Spleen (tissue), 11 donors: ENCODE measurements at regions not wholly inside any gene's neighbourhood (a gene's known extent, or its start where the extent isn't known, plus 50 kb on each side); places are given as distances from the start of the nearest gene placed in this dataset.

ENCODE experiments used
- DNase-seq: peaks from one replicate; pipeline ENCODE4 v3.0.0-alpha.2; 2020
- H3K27ac ChIP-seq, 8 donors: fragments of 200-600 bp; sonication (generic) in 7 of 8; 1 replicate in 4 of 8; 2 replicates in 4 of 8; pipeline versions ENCODE4 v1.5.0 to v1.8.0; 2016 to 2021; ENCODE audit warnings: inconsistent platforms in 4 of 8, mild to moderate bottlenecking in 4 of 8, moderate library complexity in 1 of 8
- H3K27me3 ChIP-seq, 7 donors: fragments of 200-600 bp; sonication (generic) in 6 of 7; replicated peaks in 1 of 7; 1 replicate in 4 of 7; 2 replicates in 3 of 7; pipeline versions ENCODE4 v1.5.0 to v1.8.0; 2016 to 2021; ENCODE audit warnings: inconsistent platforms in 3 of 7, mild to moderate bottlenecking in 1 of 7
- H3K36me3 ChIP-seq, 6 donors: fragments of 200-600 bp; sonication (generic) in 5 of 6; 1 replicate in 4 of 6; 2 replicates in 2 of 6; pipeline versions ENCODE4 v1.5.0 to v1.8.0; 2016 to 2021; ENCODE audit warnings: inconsistent platforms in 2 of 6
- H3K4me1 ChIP-seq, 6 donors: fragments of 200-600 bp; sonication (generic) in 5 of 6; 1 replicate in 3 of 6; 2 replicates in 3 of 6; pipeline versions ENCODE4 v1.5.0 to v1.8.0; 2016 to 2021; ENCODE audit warnings: inconsistent platforms in 3 of 6
- H3K4me3 ChIP-seq, 8 donors: fragments of 200-600 bp; sonication (generic) in 7 of 8; 1 replicate in 4 of 8; 2 replicates in 4 of 8; pipeline versions ENCODE4 v1.5.0 to v1.8.0; 2016 to 2021; ENCODE audit warnings: inconsistent platforms in 4 of 8, mild to moderate bottlenecking in 4 of 8, moderate library complexity in 2 of 8
- H3K9me3 ChIP-seq, 8 donors: fragments of 200-600 bp; sonication (generic) in 7 of 8; 1 replicate in 4 of 8; 2 replicates in 4 of 8; pipeline versions ENCODE4 v1.5.0 to v1.8.0; 2016 to 2021; ENCODE audit warnings: inconsistent platforms in 4 of 8
- POLR2A ChIP-seq, 3 donors: fragments of 450-650 bp; IDR thresholded peaks; one replicate each; pipeline ENCODE4 v1.5.1; 2017; ENCODE audit warnings: antibody characterized with exemption in 3 of 3, mild to moderate bottlenecking in 1 of 3
- POLR2AphosphoS5 ChIP-seq, 3 donors: sonication (generic); formaldehyde crosslinking; IDR thresholded peaks; one replicate each; pipeline ENCODE4 v1.5.1; 2017; ENCODE audit warnings: antibody characterized with exemption in 3 of 3
- WGBS, 5 donors: extraction: QIAGEN DNeasy Blood & Tissue Kit in 3 of 5; methylation state at CpG; one replicate each; pipeline versions ENCODE4 v1.1.5 to v1.1.7; 2013 to 2018; 5-methylcytosine and 5-hydroxymethylcytosine counted together
- intact Hi-C: fragments of 100-400 bp; cut with DNase I; formaldehyde crosslinking; loops from one replicate; pipeline ENCODE4 v1.15.0; 2023; ENCODE audit warnings: low total_unique reads
- TF ChIP-seq, protein P1 (sequence below), 11 experiments: fragments of 200-600 bp in 7 of 11; fragments of 450-650 bp in 4 of 11; sonication (generic) in 4 of 11; IDR thresholded peaks in 8 of 11; conservative IDR thresholded peaks in 3 of 11; 1 replicate in 7 of 11; 2 replicates in 4 of 11; pipeline versions ENCODE4 v1.4.0 to v1.8.0; 2016 to 2021; ENCODE audit warnings: antibody characterized with exemption in 11 of 11, inconsistent platforms in 4 of 11, mild to moderate bottlenecking in 1 of 11
- donor health status: healthy with polysubstance abuse.
- donor health status: DM: no; HTN: no; CAD: no; lungs with moderate emphysema.
- donor health status: DM: no; HTN: no; CAD: no.
- donor health status: Bipolar disorder and iron deficiency.
- donor health status: healthy.
- donor health status: DM: no; HTN: no; CAD: no.
- donor health status: DM: yes; HTN: yes; CAD: no.

- Histone ChIP-seq H3K27ac (no peak overlapping the region), H3K4me1 (no peaks in the 10 kb centered on the region), H3K27me3 (no peaks in the 10 kb centered on the region), H3K36me3 (no peaks in the 10 kb centered on the region), H3K9me3 (no peaks in the 10 kb centered on the region), H3K4me3 (no peak overlapping the region)
- intact Hi-C loops: no loop called here
- no peak for TF ChIP-seq POLR2AphosphoS5 (IDR thresholded peaks at IDR 0.05)
- TF ChIP-seq, protein P1, sequence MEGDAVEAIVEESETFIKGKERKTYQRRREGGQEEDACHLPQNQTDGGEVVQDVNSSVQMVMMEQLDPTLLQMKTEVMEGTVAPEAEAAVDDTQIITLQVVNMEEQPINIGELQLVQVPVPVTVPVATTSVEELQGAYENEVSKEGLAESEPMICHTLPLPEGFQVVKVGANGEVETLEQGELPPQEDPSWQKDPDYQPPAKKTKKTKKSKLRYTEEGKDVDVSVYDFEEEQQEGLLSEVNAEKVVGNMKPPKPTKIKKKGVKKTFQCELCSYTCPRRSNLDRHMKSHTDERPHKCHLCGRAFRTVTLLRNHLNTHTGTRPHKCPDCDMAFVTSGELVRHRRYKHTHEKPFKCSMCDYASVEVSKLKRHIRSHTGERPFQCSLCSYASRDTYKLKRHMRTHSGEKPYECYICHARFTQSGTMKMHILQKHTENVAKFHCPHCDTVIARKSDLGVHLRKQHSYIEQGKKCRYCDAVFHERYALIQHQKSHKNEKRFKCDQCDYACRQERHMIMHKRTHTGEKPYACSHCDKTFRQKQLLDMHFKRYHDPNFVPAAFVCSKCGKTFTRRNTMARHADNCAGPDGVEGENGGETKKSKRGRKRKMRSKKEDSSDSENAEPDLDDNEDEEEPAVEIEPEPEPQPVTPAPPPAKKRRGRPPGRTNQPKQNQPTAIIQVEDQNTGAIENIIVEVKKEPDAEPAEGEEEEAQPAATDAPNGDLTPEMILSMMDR (IDR thresholded peaks at IDR 0.05 in 8 of 11, conservative IDR thresholded peaks at IDR 0.05 in 3 of 11): no peak
- no peak for TF ChIP-seq POLR2A (IDR thresholded peaks at IDR 0.05)
- 72 to 85% (median 76%) methylated on average over 5 of the region's 5 CpGs for WGBS, 5 donors
- DNase-seq: no peak
Measured at GRCh38 chrX:4925911-4926310, 1212.5 kb upstream of the PRKX start.

DNA sequence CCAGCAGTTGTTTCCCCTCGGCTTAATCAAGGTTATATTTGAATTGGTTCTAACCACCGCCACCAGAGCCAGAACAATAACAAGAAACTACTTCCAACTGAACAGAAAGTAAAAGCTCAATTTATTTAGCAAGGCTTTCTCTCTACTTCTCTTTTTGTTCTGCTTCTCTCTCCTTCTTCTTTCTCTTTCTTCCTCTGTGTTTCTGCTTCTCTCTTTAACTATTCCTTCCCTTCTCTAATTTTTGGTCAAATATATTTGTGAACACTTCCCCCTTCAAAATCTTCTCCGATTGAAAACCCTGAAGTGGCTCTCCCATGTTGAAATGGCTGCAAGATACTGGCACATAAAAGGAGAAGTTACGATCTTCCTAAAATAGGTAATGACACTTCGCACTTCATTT, 1195.9 kb upstream of the PRKX start:
- Histone ChIP-seq H3K4me1 (no peaks in the 10 kb centered on the region), H3K27me3 (no peaks in the 10 kb centered on the region), H3K4me3 (peak overlapping the region in 1 of 8 donors; percentile 24), H3K27ac (peak overlapping the region in 5 of 8 donors; percentile 12 to 67 (median 46)), H3K9me3 (no peaks in the 10 kb centered on the region), H3K36me3 (no peaks in the 10 kb centered on the region)
- intact Hi-C loops: no loop called here
- 23 to 56% (median 32%) methylated on average over 5 of the region's 5 CpGs for WGBS, 5 donors
- no peak for DNase-seq
- TF ChIP-seq POLR2AphosphoS5 (IDR thresholded peaks at IDR 0.05): no peak
- TF ChIP-seq, protein P1 (IDR thresholded peaks at IDR 0.05 in 8 of 11, conservative IDR thresholded peaks at IDR 0.05 in 3 of 11): no peak
- TF ChIP-seq POLR2A (IDR thresholded peaks at IDR 0.05): no peak

DNA sequence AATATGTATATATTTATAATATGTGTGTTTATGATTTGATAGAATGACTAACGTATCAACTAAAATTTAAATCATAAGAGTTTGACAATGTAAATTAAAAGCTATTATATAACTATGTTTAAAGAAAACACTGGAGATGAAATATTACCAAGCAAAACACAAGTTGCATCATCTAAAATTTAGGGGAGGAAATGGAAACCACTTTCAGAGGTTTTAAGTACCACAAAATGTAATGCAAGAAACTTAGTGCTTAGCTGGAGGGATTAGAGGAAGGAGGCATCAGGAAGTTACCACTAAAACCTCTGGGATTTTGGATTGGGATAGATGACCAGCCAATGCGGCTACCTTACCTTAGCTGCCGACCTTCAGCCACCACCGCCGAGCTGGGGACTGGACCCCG, 1192.1 kb upstream of the PRKX start:
- Histone ChIP-seq H3K36me3 (no peaks in the 10 kb centered on the region), H3K27ac (no peak overlapping the region), H3K9me3 (no peaks in the 10 kb centered on the region), H3K4me3 (no peak overlapping the region), H3K4me1 (no peaks in the 10 kb centered on the region), H3K27me3 (no peaks in the 10 kb centered on the region)
- 59 to 89% (median 65%) methylated on average over 6 of the region's 6 CpGs for WGBS, 5 donors
- intact Hi-C loops: no loop called here
- no peak for DNase-seq
- TF ChIP-seq, protein P1 (IDR thresholded peaks at IDR 0.05 in 8 of 11, conservative IDR thresholded peaks at IDR 0.05 in 3 of 11): no peak
- no peak for TF ChIP-seq POLR2AphosphoS5 (IDR thresholded peaks at IDR 0.05)

DNA sequence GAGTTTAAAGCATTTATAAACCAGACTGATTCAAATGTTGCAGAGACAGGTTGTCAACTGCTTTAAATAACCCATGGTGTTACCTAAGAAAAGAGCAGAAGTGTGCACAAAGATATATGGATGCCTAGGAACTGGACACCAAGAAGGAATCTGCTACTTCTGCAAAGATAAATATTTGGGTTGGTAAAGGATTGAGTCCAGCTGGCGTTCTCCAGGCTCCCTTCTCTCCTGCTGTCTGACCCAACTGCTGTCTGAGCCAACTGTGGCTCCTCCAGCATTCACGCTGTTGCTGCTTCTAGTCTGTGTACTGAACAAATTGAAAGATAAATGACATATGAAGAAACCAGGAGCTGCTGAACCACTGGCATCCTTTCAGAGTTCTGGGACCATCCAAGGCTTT, 1167.8 kb upstream of the PRKX start:
- H3K4me3 ChIP-seq: no peak overlapping the region
- intact Hi-C loops: no loop called here
- no peaks in the 10 kb centered on the region for H3K27me3 ChIP-seq

More for the DNA sequence above, 1167.8 kb upstream of the PRKX start:
- H3K36me3 ChIP-seq: no peaks in the 10 kb centered on the region
- TF ChIP-seq POLR2A (IDR thresholded peaks at IDR 0.05): no peak
- TF ChIP-seq, protein P1 (IDR thresholded peaks at IDR 0.05 in 8 of 11, conservative IDR thresholded peaks at IDR 0.05 in 3 of 11): no peak
- TF ChIP-seq POLR2AphosphoS5 (IDR thresholded peaks at IDR 0.05): no peak
- no peak overlapping the region for H3K27ac ChIP-seq
- peaks cover 0 to 10% (median 0%) of the 10 kb centered on the region in 8 donors for H3K9me3 ChIP-seq
- no peaks in the 10 kb centered on the region for H3K4me1 ChIP-seq
- DNase-seq: no peak
- 75 to 88% (median 81%) methylated on average over 2 of the region's 2 CpGs; no CpG with 5 or more reads in 1 of the 5 donors for WGBS, 5 donors
